Mesodermal cell (in vitro differentiated cells): ENCODE measurements at regions not wholly inside any gene's neighbourhood (a gene's known extent, or its start where the extent isn't known, plus 50 kb on each side); places are given as distances from the start of the nearest gene placed in this dataset.

Experiments
- H3K27ac ChIP-seq: 2 replicates; pipeline ENCODE4 v1.7.0; 2013; ENCODE audit warnings: mild to moderate bottlenecking, low read depth, low read length, moderate library complexity; ENCODE audit not compliant: severe bottlenecking
- H3K36me3 ChIP-seq: 2 replicates; pipeline ENCODE4 v1.7.1; 2013; ENCODE audit warnings: mild to moderate bottlenecking, low read length, moderate library complexity; ENCODE audit not compliant: control insufficient read depth, insufficient read depth
- H3K4me1 ChIP-seq: one replicate; pipeline ENCODE4 v1.7.1; 2013; ENCODE audit warnings: mild to moderate bottlenecking, low read length; ENCODE audit not compliant: insufficient read depth, control insufficient read depth, poor library complexity, severe bottlenecking
- H3K4me3 ChIP-seq: 2 replicates; pipeline ENCODE4 v1.7.0; 2013; ENCODE audit warnings: low read length, control low read depth, mild to moderate bottlenecking; ENCODE audit not compliant: insufficient read depth, poor library complexity, severe bottlenecking; ENCODE audit errors: extremely low read depth
- H3K9me3 ChIP-seq: 2 replicates; pipeline ENCODE4 v1.7.1; 2013; ENCODE audit warnings: mild to moderate bottlenecking, low read length, moderate library complexity; ENCODE audit not compliant: control insufficient read depth
- WGBS, 2 experiments: methylation state at CpG; one replicate each; pipeline ENCODE4 v1.1.5; 2013; ENCODE audit warnings: missing lambda C conversion rate in 2 of 2; ENCODE audit not compliant: insufficient coverage in 2 of 2; 5-methylcytosine and 5-hydroxymethylcytosine counted together

- H3K4me1 ChIP-seq: no peaks in the 10 kb centered on the region
- H3K9me3 ChIP-seq: no peaks in the 10 kb centered on the region
- H3K4me3 ChIP-seq: no peak overlapping the region
- WGBS, 2 experiments: 98% methylated on average over 18 to 20 of the region's 44 CpGs
- H3K27ac ChIP-seq: no peak overlapping the region
- peaks cover 38% of the 10 kb centered on the region for H3K36me3 ChIP-seq
Observed at GRCh38 chrX:131795442-131796229, 227.5 kb upstream of the STK26 start.

- Histone ChIP-seq H3K27ac (no peak overlapping the region), H3K4me1 (no peaks in the 10 kb centered on the region), H3K4me3 (no peak overlapping the region), H3K36me3 (peaks cover 23% of the 10 kb centered on the region), H3K9me3 (no peaks in the 10 kb centered on the region)
- no CpG with 5 or more reads among the region's 1 CpG for WGBS, 2 experiments
Observed at GRCh38 chrX:131801066-131801465, 222.0 kb upstream of the STK26 start.

GRCh38 chrX:131801911-131802310 is 221.2 kb upstream of the STK26 start:
- Histone ChIP-seq H3K9me3 (no peaks in the 10 kb centered on the region), H3K4me1 (no peaks in the 10 kb centered on the region), H3K27ac (no peak overlapping the region), H3K36me3 (peaks cover 24% of the 10 kb centered on the region), H3K4me3 (no peak overlapping the region)
- WGBS, 2 experiments: no CpG with 5 or more reads among the region's 2 CpGs

- Histone ChIP-seq H3K4me1 (no peaks in the 10 kb centered on the region), H3K27ac (no peak overlapping the region), H3K4me3 (no peak overlapping the region), H3K9me3 (no peaks in the 10 kb centered on the region), H3K36me3 (peaks cover 26% of the 10 kb centered on the region)
- 97 to 98% methylated on average over 5 to 8 of the region's 19 CpGs for WGBS, 2 experiments
Observed at GRCh38 chrX:131802836-131803626, 220.1 kb upstream of the STK26 start.

GRCh38 chrX:131812847-131813825 is 210.0 kb upstream of the STK26 start:
- H3K9me3 ChIP-seq: no peaks in the 10 kb centered on the region
- 94 to 100% methylated on average over 6 of the region's 11 CpGs for WGBS, 2 experiments
- no peaks in the 10 kb centered on the region for H3K4me1 ChIP-seq
- H3K36me3 ChIP-seq: peaks cover 39% of the 10 kb centered on the region
- no peak overlapping the region for H3K4me3 ChIP-seq
- no peak overlapping the region for H3K27ac ChIP-seq

- Histone ChIP-seq H3K4me1 (no peaks in the 10 kb centered on the region), H3K9me3 (no peaks in the 10 kb centered on the region), H3K27ac (no peak overlapping the region), H3K4me3 (no peak overlapping the region), H3K36me3 (peaks cover 45% of the 10 kb centered on the region)
- WGBS, 2 experiments: 90 to 100% methylated on average over 1 to 6 of the region's 9 CpGs
Observed at GRCh38 chrX:131816551-131817136, 206.5 kb upstream of the STK26 start.

GRCh38 chrX:131818297-131818936 is 204.7 kb upstream of the STK26 start:
- 67% methylated on average over 1 of the region's 5 CpGs; no CpG with 5 or more reads in 1 of the 2 experiments for WGBS, 2 experiments
- H3K9me3 ChIP-seq: no peaks in the 10 kb centered on the region
- H3K36me3 ChIP-seq: peaks cover 58% of the 10 kb centered on the region
- no peak overlapping the region for H3K27ac ChIP-seq
- no peak overlapping the region for H3K4me3 ChIP-seq
- H3K4me1 ChIP-seq: no peaks in the 10 kb centered on the region

- Histone ChIP-seq H3K27ac (no peak overlapping the region), H3K9me3 (no peaks in the 10 kb centered on the region), H3K36me3 (peaks cover 47% of the 10 kb centered on the region), H3K4me3 (no peak overlapping the region), H3K4me1 (no peaks in the 10 kb centered on the region)
- WGBS, 2 experiments: 95 to 98% methylated on average over 7 to 8 of the region's 22 CpGs
Observed at GRCh38 chrX:131821945-131822622, 201.0 kb upstream of the STK26 start.

GRCh38 chrX:131826572-131826971 is 196.5 kb upstream of the STK26 start:
- peaks cover 4% of the 10 kb centered on the region for H3K4me1 ChIP-seq
- H3K9me3 ChIP-seq: no peaks in the 10 kb centered on the region
- H3K4me3 ChIP-seq: no peak overlapping the region
- no peak overlapping the region for H3K27ac ChIP-seq
- H3K36me3 ChIP-seq: peaks cover 27% of the 10 kb centered on the region
